ENCODE measurements at regions not wholly inside any gene's neighbourhood (a gene's known extent, or its start where the extent isn't known, plus 50 kb on each side); places are given as distances from the start of the nearest gene placed in this dataset.
"Not testable (repeated sequence)": the region's sequence is repeated elsewhere in the genome, so short reads cannot be mapped to it uniquely, and the experiment has no call there.

- H3K27me3 ChIP-seq; DNase-seq (ENCODE audit: low spot score in 2 of 2); H3K4me3 ChIP-seq; H3K27ac ChIP-seq; H3K36me3 ChIP-seq; H3K4me1 ChIP-seq: not testable (repeated sequence)
- peaks cover 25% of the 10 kb centered on the region for H3K9me3 ChIP-seq
- 81% methylated on average over 7 of the region's 7 CpGs for WGBS
Measured at GRCh38 chr4:49510238-49510637, 524.2 kb downstream of the CWH43 start.

GRCh38 chr4:49511353-49511752 lies 525.3 kb downstream of the CWH43 start:
- not testable (repeated sequence) for H3K27me3 ChIP-seq; H3K36me3 ChIP-seq; H3K4me1 ChIP-seq; H3K27ac ChIP-seq; H3K4me3 ChIP-seq; DNase-seq (ENCODE audit: low spot score in 2 of 2)
- 69% methylated on average over 10 of the region's 10 CpGs for WGBS
- peaks cover 25% of the 10 kb centered on the region for H3K9me3 ChIP-seq

- DNase-seq (ENCODE audit: low spot score in 2 of 2), result peak in 1 of 2 donors; percentile 48
- H3K27me3 ChIP-seq, H3K4me1 ChIP-seq, H3K27ac ChIP-seq, H3K4me3 ChIP-seq, H3K36me3 ChIP-seq: not testable (repeated sequence)
- peaks cover 25% of the 10 kb centered on the region for H3K9me3 ChIP-seq
- whole genome bisulfite sequencing, result 69% methylated on average over 13 of the region's 13 CpGs
Measured at GRCh38 chr4:49511881-49512491, 525.9 kb downstream of the CWH43 start.

- WGBS, result 78% methylated on average over 33 of the region's 33 CpGs
- H3K9me3 ChIP-seq, result peaks cover 25% of the 10 kb centered on the region
- H3K4me3 ChIP-seq, H3K27ac ChIP-seq, H3K4me1 ChIP-seq, H3K27me3 ChIP-seq, H3K36me3 ChIP-seq: not testable (repeated sequence)
- DNase-seq (ENCODE audit: low spot score in 2 of 2), result peak; percentile 66 to 83
Measured at GRCh38 chr4:49512641-49513545, 526.8 kb downstream of the CWH43 start.

GRCh38 chr4:49513546-49514115 lies 527.6 kb downstream of the CWH43 start:
- H3K9me3 ChIP-seq, result peaks cover 25% of the 10 kb centered on the region
- H3K36me3 ChIP-seq, H3K27me3 ChIP-seq, H3K27ac ChIP-seq, H3K4me3 ChIP-seq, H3K4me1 ChIP-seq: not testable (repeated sequence)
- peak; percentile 62 to 83 for DNase-seq (ENCODE audit: low spot score in 2 of 2)
- 66% methylated on average over 7 of the region's 11 CpGs for WGBS

GRCh38 chr4:49514171-49514699 lies 528.2 kb downstream of the CWH43 start:
- not testable (repeated sequence) for H3K4me1 ChIP-seq, H3K27ac ChIP-seq, H3K4me3 ChIP-seq, H3K36me3 ChIP-seq, H3K27me3 ChIP-seq
- WGBS, result 61% methylated on average over 15 of the region's 18 CpGs
- DNase-seq (ENCODE audit: low spot score in 2 of 2), result peak; percentile 69 to 83
- H3K9me3 ChIP-seq, result peaks cover 25% of the 10 kb centered on the region

GRCh38 chr4:49514841-49515240 lies 528.8 kb downstream of the CWH43 start:
- not testable (repeated sequence) for H3K27ac ChIP-seq, H3K4me3 ChIP-seq, H3K36me3 ChIP-seq, H3K27me3 ChIP-seq, H3K4me1 ChIP-seq
- 58% methylated on average over 6 of the region's 6 CpGs for WGBS
- DNase-seq (ENCODE audit: low spot score in 2 of 2), result peak in 1 of 2 donors; percentile 46
- H3K9me3 ChIP-seq, result peaks cover 25% of the 10 kb centered on the region

- WGBS, result 76% methylated on average over 9 of the region's 10 CpGs
- H3K9me3 ChIP-seq, result peaks cover 25% of the 10 kb centered on the region
Measured at GRCh38 chr4:49515241-49515640, 529.2 kb downstream of the CWH43 start.

GRCh38 chr4:49516096-49516495 lies 530.0 kb downstream of the CWH43 start:
- H3K27ac ChIP-seq, H3K27me3 ChIP-seq, H3K36me3 ChIP-seq, H3K4me1 ChIP-seq, H3K4me3 ChIP-seq: not testable (repeated sequence)
- H3K9me3 ChIP-seq, result peaks cover 23% of the 10 kb centered on the region
- peak in 1 of 2 donors; percentile 49 for DNase-seq (ENCODE audit: low spot score in 2 of 2)
- WGBS, result 77% methylated on average over 7 of the region's 15 CpGs

More at GRCh38 chr4:49515241-49515640, 529.2 kb downstream of the CWH43 start:
- not testable (repeated sequence) for H3K36me3 ChIP-seq; H3K4me3 ChIP-seq; H3K27ac ChIP-seq; H3K27me3 ChIP-seq; DNase-seq (ENCODE audit: low spot score in 2 of 2); H3K4me1 ChIP-seq

- H3K9me3 ChIP-seq, result peaks cover 16% of the 10 kb centered on the region
- no peak overlapping the region for H3K27ac ChIP-seq
- no peak for TF ChIP-seq CTCF (IDR thresholded peaks at IDR 0.05)
- no peak for TF ChIP-seq POLR2AphosphoS5 (IDR thresholded peaks at IDR 0.05)
- peak in 1 of 2 donors; percentile 40 for DNase-seq (ENCODE audit: low spot score in 2 of 2)
- WGBS, result 63% methylated on average over 12 of the region's 15 CpGs
- H3K4me1 ChIP-seq, result no peaks in the 10 kb centered on the region
- H3K36me3 ChIP-seq, result no peaks in the 10 kb centered on the region
- H3K4me3 ChIP-seq, result no peak overlapping the region
- no peaks in the 10 kb centered on the region for H3K27me3 ChIP-seq
Measured at GRCh38 chr4:49516796-49517195, 530.7 kb downstream of the CWH43 start.

- 89% methylated on average over 13 of the region's 23 CpGs for WGBS
- not testable (repeated sequence) for H3K27me3 ChIP-seq; H3K4me1 ChIP-seq; H3K4me3 ChIP-seq; H3K36me3 ChIP-seq; H3K27ac ChIP-seq; DNase-seq (ENCODE audit: low spot score in 2 of 2); H3K9me3 ChIP-seq
Measured at GRCh38 chr4:49517485-49518205, 531.6 kb downstream of the CWH43 start.

Measured in suprapubic skin (tissue), 4 donors.